K562 (cell line): ENCODE measurements at regions not wholly inside any gene's neighbourhood (a gene's known extent, or its start where the extent isn't known, plus 50 kb on each side); places are given as distances from the start of the nearest gene placed in this dataset.

ENCODE experiments used
- ATAC-seq: fragments of 200-7000 bp; cut with Tn5 transposase; 3 replicates; pipeline ENCODE4 v1.9.1; 2020; ENCODE audit warnings: moderate library complexity
- BruUV-seq: library from RNA; stranded (reverse); fragments of 400-500 nt; replicated peaks from 2 replicates; lab custom pipeline; 2021; lab: Mats Ljungman, UMichigan
- CTCF ChIA-PET: fragments of 300-600 bp; formaldehyde crosslinking; extraction: SDS; loops from one replicate; lab custom pipeline; 2021; ENCODE audit warnings: low intra/inter-chr PET ratio; lab: Yijun Ruan, JAX
- POLR2A ChIA-PET: fragments of 300-600, 350-650 bp; sonication (Branson Sonifier 250); formaldehyde crosslinking; extraction: SDS; loops from one replicate; lab custom pipeline; 2021; ENCODE audit warnings: antibody characterized with exemption, inconsistent platforms; lab: Yijun Ruan, JAX
- DNase-seq, 4 experiments: peaks; one replicate each; pipeline versions ENCODE4 v3.0.0 to v3.0.0-alpha.2; 2011 to 2018; ENCODE audit warnings: low spot score in 3 of 4, mixed read lengths in 3 of 4; ENCODE audit errors: extremely low read depth in 1 of 4
- FAIRE-seq: peaks from 2 replicates; lab custom pipeline; 2011; peaks lifted over from hg19 to GRCh38; lab: Jason Lieb, UNC
- H2AFZ ChIP-seq: 2 replicates; pipeline ENCODE4 v1.6.0; 2011; ENCODE audit warnings: low read depth, low read length, control low read depth, inconsistent platforms
- H3K27ac ChIP-seq: fragments of 200-600 bp; 3 replicates; pipeline ENCODE4 v1.8.0; 2011; ENCODE audit warnings: low read depth, mild to moderate bottlenecking, control low read depth, inconsistent platforms, low read length, moderate library complexity, mixed read lengths; ENCODE audit errors: extremely low read depth
- H3K27me3 ChIP-seq, 2 experiments: fragments of 300-600 bp in 1 of 2; 2 replicates in 1 of 2; 3 replicates in 1 of 2; pipeline versions ENCODE4 v1.6.0 to v1.8.0; 2011; ENCODE audit warnings: inconsistent platforms in 2 of 2, low read length in 2 of 2, mild to moderate bottlenecking in 1 of 2, mixed read lengths in 1 of 2, moderate library complexity in 1 of 2; ENCODE audit not compliant: control insufficient read depth in 2 of 2, insufficient read depth in 2 of 2
- H3K36me3 ChIP-seq: fragments of 300-600 bp; 3 replicates; pipeline ENCODE4 v1.8.0; 2011; ENCODE audit warnings: mild to moderate bottlenecking, low read length, inconsistent platforms; ENCODE audit not compliant: control insufficient read depth, insufficient read depth
- H3K4me1 ChIP-seq, 2 experiments: fragments of 200-600 bp in 1 of 2; replicated peaks in 1 of 2; 2 replicates in 1 of 2; 3 replicates in 1 of 2; pipeline versions ENCODE4 v1.5.1 to v1.8.0; 2011; ENCODE audit warnings: inconsistent platforms in 2 of 2, low read length in 2 of 2, mild to moderate bottlenecking in 1 of 2, mixed read lengths in 1 of 2, moderate library complexity in 1 of 2; ENCODE audit not compliant: control insufficient read depth in 2 of 2, insufficient read depth in 2 of 2
- H3K4me2 ChIP-seq: 2 replicates; pipeline ENCODE4 v1.6.1; 2011; ENCODE audit warnings: low read length, control low read depth, inconsistent platforms, mixed read lengths; ENCODE audit not compliant: insufficient read depth
- H3K4me3 ChIP-seq: fragments of 200-600 bp; sonication (generic), shearing (Covaris generic); 2 replicates; pipeline ENCODE4 v1.5.1; 2016; ENCODE audit warnings: control low read depth, inconsistent platforms
- H3K79me2 ChIP-seq: fragments of 200-600 bp; 3 replicates; pipeline ENCODE4 v1.8.0; 2011; ENCODE audit warnings: low read length, inconsistent platforms; ENCODE audit not compliant: control insufficient read depth, insufficient read depth
- H3K9ac ChIP-seq, 2 experiments: 2 replicates each; pipeline versions ENCODE4 v1.6.0 to v1.6.1; 2011; ENCODE audit warnings: low read depth in 2 of 2, low read length in 2 of 2, control low read depth in 1 of 2, inconsistent platforms in 1 of 2, mild to moderate bottlenecking in 1 of 2, mixed read lengths in 1 of 2; ENCODE audit not compliant: insufficient read depth in 1 of 2
- H3K9me1 ChIP-seq: one replicate; pipeline ENCODE4 v1.6.0; 2011; ENCODE audit warnings: inconsistent platforms, mild to moderate bottlenecking, low read length, moderate library complexity; ENCODE audit not compliant: control insufficient read depth, insufficient read depth
- H3K9me3 ChIP-seq: replicated peaks from 2 replicates; pipeline ENCODE4 v1.5.1; 2011; ENCODE audit warnings: low read depth, low read length, inconsistent platforms; ENCODE audit not compliant: control insufficient read depth, insufficient read depth
- H4K20me1 ChIP-seq: replicated peaks from 2 replicates; pipeline ENCODE4 v1.6.1; 2011; ENCODE audit warnings: low read length, inconsistent platforms, mixed read lengths; ENCODE audit not compliant: control insufficient read depth, insufficient read depth
- DIDO1 ChIP-seq: fragments of 450-650 bp; IDR thresholded peaks from 2 replicates; pipeline ENCODE4 v1.6.1; 2016; ENCODE audit warnings: low read depth, missing biosample characterization, missing genetic modification characterization
- ETS2 ChIP-seq: IDR thresholded peaks from 2 replicates; pipeline ENCODE4 v1.6.1; 2016; ENCODE audit warnings: borderline replicate concordance, missing genetic modification characterization, mild to moderate bottlenecking, moderate library complexity, missing compliant biosample characterization; ENCODE audit not compliant: poor library complexity, severe bottlenecking
- ID3 ChIP-seq, 2 experiments: fragments of 250-450 bp in 1 of 2; fragments of 450-650 bp in 1 of 2; sonication (Bioruptor Pico) in 1 of 2; IDR thresholded peaks; 2 replicates each; pipeline versions ENCODE4 v1.6.1 to v1.8.0; 2016 to 2021; ENCODE audit warnings: mild to moderate bottlenecking in 2 of 2, moderate library complexity in 2 of 2, missing compliant biosample characterization in 1 of 2, missing genetic modification characterization in 1 of 2
- MBD2 ChIP-seq: sonication (generic); IDR thresholded peaks from 2 replicates; pipeline ENCODE4 v1.6.1; 2016; ENCODE audit warnings: low read depth, borderline replicate concordance
- MCM2 ChIP-seq: fragments of 450-650 bp; IDR thresholded peaks from 2 replicates; pipeline ENCODE4 v1.6.1; 2017; ENCODE audit warnings: low read depth, mild to moderate bottlenecking
- MXI1 ChIP-seq: IDR thresholded peaks from 2 replicates; pipeline ENCODE4 v1.6.1; 2011; ENCODE audit warnings: low read depth, mild to moderate bottlenecking, improper control_type of control experiment, low read length
- NR0B1 ChIP-seq: fragments of 450-650 bp; IDR thresholded peaks from one replicate; pipeline ENCODE4 v1.6.1; 2018; ENCODE audit warnings: mild to moderate bottlenecking, moderate library complexity; ENCODE audit not compliant: partially characterized antibody
- POLR2H ChIP-seq: IDR thresholded peaks from 2 replicates; pipeline ENCODE4 v1.6.1; 2016; ENCODE audit warnings: missing genetic modification characterization, low read depth, mild to moderate bottlenecking, control low read depth, missing compliant biosample characterization, moderate library complexity
- TAF15 ChIP-seq: fragments of 200-400 bp; formaldehyde crosslinking; IDR thresholded peaks from 2 replicates; pipeline ENCODE4 v1.6.1; 2017; ENCODE audit warnings: mild to moderate bottlenecking, low read depth, low read length, moderate library complexity
- THAP12 ChIP-seq: fragments of 250-450 bp; sonication (Bioruptor Pico); IDR thresholded peaks from 2 replicates; pipeline ENCODE4 v1.9.0; 2021; ENCODE audit warnings: mild to moderate bottlenecking, inconsistent platforms
- TSHZ1 ChIP-seq: fragments of 250-450 bp; sonication (Bioruptor Pico); IDR thresholded peaks from 2 replicates; pipeline ENCODE4 v1.4.0; 2020; ENCODE audit warnings: mild to moderate bottlenecking, moderate library complexity
- XRCC5 ChIP-seq: fragments of 200-400 bp; formaldehyde crosslinking; IDR thresholded peaks from 2 replicates; pipeline ENCODE4 v1.6.1; 2017; ENCODE audit warnings: low read depth, mild to moderate bottlenecking, low read length
- ZNF197 ChIP-seq: fragments of 200-800 bp; sonication (Bioruptor generic); IDR thresholded peaks from 2 replicates; pipeline ENCODE4 v1.6.1; 2016; ENCODE audit warnings: low read depth, missing genetic modification characterization, missing compliant biosample characterization
- ZNF431 ChIP-seq: sonication (generic); formaldehyde crosslinking; IDR thresholded peaks from 2 replicates; pipeline ENCODE4 v1.8.0; 2022; ENCODE audit warnings: mild to moderate bottlenecking, missing genetic modification reagents
- ZNF785 ChIP-seq: fragments of 250-450 bp; sonication (Bioruptor Pico); IDR thresholded peaks from 2 replicates; pipeline ENCODE4 v1.4.0; 2020; ENCODE audit warnings: mild to moderate bottlenecking
- WGBS: fragments of 100-300 bp; shearing (Covaris generic); methylation state at CpG from one replicate; pipeline ENCODE4 v1.1.6; 2016; ENCODE audit warnings: low coverage, mixed read lengths; ENCODE audit not compliant: insufficient coverage; ENCODE audit errors: missing lambda C conversion rate; 5-methylcytosine and 5-hydroxymethylcytosine counted together
- in situ Hi-C: fragments of 300-500 bp; cut with MboI; formaldehyde crosslinking; loops from 4 replicates; pipeline ENCODE4 v1.15.0; 2018; ENCODE audit warnings: inconsistent platforms, mixed read lengths
- intact Hi-C: fragments of 100-400 bp; cut with micrococcal nuclease; formaldehyde crosslinking; loops from 2 replicates; pipeline ENCODE4 v1.14.2; 2022

GRCh38 chr9:78109075-78109474, 77.5 kb upstream of the GNAQ start:
- Histone ChIP-seq H3K27me3 (no peaks in the 10 kb centered on the region), H3K9me1 (no peaks in the 10 kb centered on the region), H3K9me3 (no peaks in the 10 kb centered on the region), H3K4me1 (no peaks in the 10 kb centered on the region), H2AFZ (no peak overlapping the region), H3K4me2 (no peak overlapping the region), H4K20me1 (no peaks in the 10 kb centered on the region), H3K27ac (no peak overlapping the region), H3K79me2 (no peaks in the 10 kb centered on the region), H3K9ac (no peak overlapping the region), H3K36me3 (no peaks in the 10 kb centered on the region), H3K4me3 (no peak overlapping the region)
- ChIA-PET POLR2A (no interaction called here), CTCF (no interaction called here)
- ATAC-seq, result no peak
- BruUV-seq, result no TSS peak
- intact Hi-C loops, result no loop called here
- in situ Hi-C loops, result no loop called here
- DNase-seq, result no peak
- WGBS, result 0% methylated on average over 2 of the region's 2 CpGs
- FAIRE-seq, result no peak
- no peak for TF ChIP-seq POLR2H (tag)
- TF ChIP-seq ZNF431 (CRISPR knock-in tag), result no peak
- TF ChIP-seq MCM2, result no peak
- TF ChIP-seq ID3 (CRISPR knock-in tag; IDR thresholded peaks at IDR 0.05), result no peak
- no peak for TF ChIP-seq ID3 (tag; IDR thresholded peaks at IDR 0.05)
- no peak for TF ChIP-seq TAF15
- TF ChIP-seq ETS2 (tag), result no peak
- no peak for TF ChIP-seq MBD2
- no peak for TF ChIP-seq XRCC5
- TF ChIP-seq THAP12, result no peak
- TF ChIP-seq MXI1, result no peak
- TF ChIP-seq TSHZ1, result no peak
- TF ChIP-seq DIDO1 (tag), result no peak
- no peak for TF ChIP-seq ZNF785
- TF ChIP-seq NR0B1, result no peak
- no peak for TF ChIP-seq ZNF197 (CRISPR knock-in tag)
